Body of pancreas (tissue), 4 donors: ENCODE measurements at regions not wholly inside any gene's neighbourhood (a gene's known extent, or its start where the extent isn't known, plus 50 kb on each side); places are given as distances from the start of the nearest gene placed in this dataset.

ENCODE experiments used
- ATAC-seq: fragments of 150-250 bp; one replicate; pipeline ENCODE4 v1.9.1; 2016
- DNase-seq, 4 donors: peaks; one replicate each; pipeline ENCODE4 v3.0.0-alpha.2; 2019
- H3K27ac ChIP-seq, 4 donors: fragments of 200-600 bp; sonication (generic); 1 replicate in 3 of 4; 2 replicates in 1 of 4; pipeline versions ENCODE4 v1.5.1 to v1.6.1; 2016 to 2019; ENCODE audit warnings: mild to moderate bottlenecking in 1 of 4, mixed read lengths in 1 of 4, moderate library complexity in 1 of 4
- H3K27me3 ChIP-seq, 2 donors: fragments of 200-600 bp; sonication (generic); one replicate each; pipeline ENCODE4 v1.6.0; 2016; ENCODE audit warnings: mild to moderate bottlenecking in 1 of 2
- H3K36me3 ChIP-seq, 2 donors: fragments of 200-600 bp; sonication (generic); replicated peaks in 1 of 2; 2 replicates each; pipeline ENCODE4 v1.5.1; 2016; ENCODE audit warnings: low read depth in 2 of 2; ENCODE audit not compliant: insufficient read depth in 1 of 2
- H3K4me1 ChIP-seq: fragments of 200-600 bp; sonication (generic); one replicate; pipeline ENCODE4 v1.6.0; 2016
- H3K4me3 ChIP-seq, 2 donors: fragments of 200-600 bp; sonication (generic); 1 replicate in 1 of 2; 2 replicates in 1 of 2; pipeline ENCODE4 v1.5.1; 2016 to 2019
- H3K9me3 ChIP-seq, 3 donors: fragments of 200-600 bp; sonication (generic); 1 replicate in 2 of 3; 2 replicates in 1 of 3; pipeline ENCODE4 v1.5.1; 2016
- POLR2A ChIP-seq, 3 donors: fragments of 450-650 bp; IDR thresholded peaks; one replicate each; pipeline ENCODE4 v1.6.1; 2016; ENCODE audit warnings: antibody characterized with exemption in 3 of 3, mild to moderate bottlenecking in 2 of 3
- WGBS, 2 donors: methylation state at CpG; one replicate each; pipeline ENCODE4 v1.1.5; 2017; 5-methylcytosine and 5-hydroxymethylcytosine counted together
- intact Hi-C: fragments of 100-400 bp; cut with DNase I; formaldehyde crosslinking; loops from one replicate; pipeline ENCODE4 v1.15.1; 2023
- TF ChIP-seq, protein P1 (sequence below), 7 experiments: fragments of 450-650 bp in 4 of 7; fragments of 200-600 bp in 3 of 7; sonication (generic) in 3 of 7; IDR thresholded peaks; one replicate each; pipeline ENCODE4 v1.5.1; 2016 to 2019; ENCODE audit warnings: antibody characterized with exemption in 7 of 7

DNA sequence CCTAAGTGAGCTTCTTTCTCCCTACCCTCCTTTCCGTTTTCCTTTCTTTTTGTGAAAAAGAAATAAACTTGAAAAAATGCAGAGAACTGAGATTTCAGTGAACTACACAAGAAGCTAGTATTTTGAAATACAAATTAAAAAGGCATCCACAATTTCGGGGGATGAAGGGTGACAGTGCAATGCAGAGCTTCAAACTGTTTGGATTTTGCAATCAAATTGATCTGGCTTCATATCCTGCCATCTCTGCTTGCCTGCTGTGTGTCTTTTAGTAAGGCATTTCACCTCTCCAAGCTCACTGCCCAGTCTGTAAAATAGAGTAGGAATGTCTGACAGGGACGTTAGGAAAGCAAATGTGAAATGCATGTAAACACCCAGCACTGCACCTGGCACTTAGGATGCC lies 258.0 kb downstream of the HACE1 start:
- ATAC-seq, result no peak

DNA sequence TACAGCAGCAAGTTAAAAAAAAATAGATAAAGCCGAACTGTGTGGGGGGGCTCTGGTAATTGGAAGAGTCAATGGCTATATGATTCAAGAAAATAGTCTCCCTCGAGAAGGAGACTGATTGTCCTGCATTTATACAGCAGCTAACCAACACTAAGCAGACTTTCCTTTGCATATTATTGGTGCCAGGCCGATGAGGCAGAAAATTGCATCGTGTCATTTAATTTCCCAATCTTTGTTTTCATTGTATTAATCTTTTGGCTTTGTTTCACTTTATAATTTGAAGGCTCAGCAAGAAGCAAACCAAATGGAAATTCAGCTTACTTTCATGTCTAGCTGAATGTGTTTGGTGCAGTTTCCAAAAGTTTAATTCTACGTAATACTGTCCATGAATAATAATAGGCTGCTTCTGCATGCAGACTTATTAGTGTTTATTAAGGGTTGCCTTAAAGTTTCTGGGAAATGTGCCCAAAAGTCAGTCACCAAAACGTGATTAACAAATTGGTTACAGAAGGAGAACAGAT lies 258.5 kb downstream of the HACE1 start:
- no peaks in the 10 kb centered on the region for H3K9me3 ChIP-seq
- WGBS, 2 donors, result 35 to 40% methylated on average over 6 of the region's 6 CpGs
- ATAC-seq (no peak), DNase-seq (no peak)
- TF ChIP-seq, protein P1, sequence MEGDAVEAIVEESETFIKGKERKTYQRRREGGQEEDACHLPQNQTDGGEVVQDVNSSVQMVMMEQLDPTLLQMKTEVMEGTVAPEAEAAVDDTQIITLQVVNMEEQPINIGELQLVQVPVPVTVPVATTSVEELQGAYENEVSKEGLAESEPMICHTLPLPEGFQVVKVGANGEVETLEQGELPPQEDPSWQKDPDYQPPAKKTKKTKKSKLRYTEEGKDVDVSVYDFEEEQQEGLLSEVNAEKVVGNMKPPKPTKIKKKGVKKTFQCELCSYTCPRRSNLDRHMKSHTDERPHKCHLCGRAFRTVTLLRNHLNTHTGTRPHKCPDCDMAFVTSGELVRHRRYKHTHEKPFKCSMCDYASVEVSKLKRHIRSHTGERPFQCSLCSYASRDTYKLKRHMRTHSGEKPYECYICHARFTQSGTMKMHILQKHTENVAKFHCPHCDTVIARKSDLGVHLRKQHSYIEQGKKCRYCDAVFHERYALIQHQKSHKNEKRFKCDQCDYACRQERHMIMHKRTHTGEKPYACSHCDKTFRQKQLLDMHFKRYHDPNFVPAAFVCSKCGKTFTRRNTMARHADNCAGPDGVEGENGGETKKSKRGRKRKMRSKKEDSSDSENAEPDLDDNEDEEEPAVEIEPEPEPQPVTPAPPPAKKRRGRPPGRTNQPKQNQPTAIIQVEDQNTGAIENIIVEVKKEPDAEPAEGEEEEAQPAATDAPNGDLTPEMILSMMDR (IDR thresholded peaks at IDR 0.05), result no peak
- TF ChIP-seq POLR2A (IDR thresholded peaks at IDR 0.05), result no peak
- H3K36me3 ChIP-seq, result no peaks in the 10 kb centered on the region
- H3K27ac ChIP-seq, result no peak overlapping the region
- intact Hi-C loops, result no loop called here
- H3K4me1 ChIP-seq, result peaks cover 6% of the 10 kb centered on the region
- no peak overlapping the region for H3K4me3 ChIP-seq
- H3K27me3 ChIP-seq, result no peaks in the 10 kb centered on the region

More for the DNA sequence above, 258.0 kb downstream of the HACE1 start:
- H3K4me1 ChIP-seq, result peaks cover 6% of the 10 kb centered on the region
- no peak overlapping the region for H3K27ac ChIP-seq
- TF ChIP-seq, protein P1 (IDR thresholded peaks at IDR 0.05), result no peak
- no peak for TF ChIP-seq POLR2A (IDR thresholded peaks at IDR 0.05)
- no peak overlapping the region for H3K4me3 ChIP-seq
- intact Hi-C loops, result no loop called here
- DNase-seq, result no peak
- WGBS, 2 donors, result 41 to 53% methylated on average over 3 of the region's 3 CpGs
- H3K9me3 ChIP-seq, result no peaks in the 10 kb centered on the region
- H3K27me3 ChIP-seq, result no peaks in the 10 kb centered on the region
- no peaks in the 10 kb centered on the region for H3K36me3 ChIP-seq

DNA sequence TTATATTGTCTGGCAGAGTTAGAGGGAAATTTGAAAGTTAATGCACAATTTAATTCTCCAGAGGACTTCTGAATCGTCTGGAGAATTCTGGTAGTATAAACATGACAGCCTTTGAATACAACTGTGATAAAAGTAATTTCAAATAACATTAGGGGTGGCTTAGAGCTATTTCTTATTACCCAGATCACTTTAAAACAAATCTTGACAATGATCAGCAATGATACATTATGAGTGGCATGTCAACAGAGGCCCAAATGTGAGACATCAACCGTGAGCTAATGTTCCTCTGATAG lies 259.1 kb downstream of the HACE1 start:
- TF ChIP-seq, protein P1 (IDR thresholded peaks at IDR 0.05), result no peak
- TF ChIP-seq POLR2A (IDR thresholded peaks at IDR 0.05), result no peak
- intact Hi-C loops, result no loop called here
- 36 to 38% methylated on average over 2 of the region's 2 CpGs for WGBS, 2 donors
- H3K4me3 ChIP-seq, result no peak overlapping the region
- no peaks in the 10 kb centered on the region for H3K36me3 ChIP-seq
- H3K27me3 ChIP-seq, result no peaks in the 10 kb centered on the region
- H3K27ac ChIP-seq, result no peak overlapping the region
- DNase-seq (no peak), ATAC-seq (no peak)
- H3K4me1 ChIP-seq, result peaks cover 6% of the 10 kb centered on the region
- H3K9me3 ChIP-seq, result no peaks in the 10 kb centered on the region

DNA sequence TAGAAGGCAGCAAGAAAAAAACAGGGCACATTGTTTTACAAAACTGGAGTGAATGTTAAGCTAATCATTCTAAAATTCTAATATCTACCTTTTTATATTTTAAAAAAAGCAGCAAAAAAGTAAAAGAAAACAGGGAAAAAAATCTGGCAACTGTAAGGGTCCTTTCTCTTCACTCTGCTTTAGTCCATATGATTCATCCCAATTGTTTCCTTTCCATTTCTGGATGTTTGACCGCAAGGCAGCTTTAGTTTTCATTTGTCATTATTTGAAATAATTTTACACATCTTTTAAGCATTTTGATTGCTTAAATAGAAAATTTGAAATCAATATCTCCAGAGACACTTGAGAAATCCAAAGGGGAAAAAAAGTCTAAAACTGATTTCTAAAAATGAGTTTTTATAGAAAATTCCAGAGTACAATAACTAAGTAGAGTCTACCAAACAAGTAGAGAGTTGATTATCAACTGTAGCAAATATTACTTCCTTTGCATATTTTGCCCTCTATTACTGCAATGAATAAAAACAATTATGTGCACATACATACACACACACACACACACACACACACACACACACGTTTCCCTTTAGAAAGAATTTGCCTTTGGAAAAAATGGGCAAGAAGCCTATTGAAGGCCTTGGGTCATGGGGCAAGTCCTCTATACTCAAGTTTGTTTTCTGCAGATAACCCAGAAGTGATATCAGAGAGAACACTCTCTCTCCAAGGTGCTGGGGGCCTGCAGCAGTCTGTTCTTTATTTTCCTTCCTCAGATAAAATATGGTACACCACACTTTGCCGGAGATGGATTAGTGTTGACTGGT lies 259.7 kb downstream of the HACE1 start:
- Histone ChIP-seq H3K36me3 (no peaks in the 10 kb centered on the region), H3K4me3 (no peak overlapping the region), H3K27me3 (no peaks in the 10 kb centered on the region), H3K27ac (no peak overlapping the region), H3K4me1 (peaks cover 6% of the 10 kb centered on the region), H3K9me3 (no peaks in the 10 kb centered on the region)
- DNase-seq (no peak), ATAC-seq (no peak)
- intact Hi-C loops, result no loop called here
- 45 to 54% methylated on average over 3 of the region's 3 CpGs for WGBS, 2 donors
- no peak for TF ChIP-seq POLR2A (IDR thresholded peaks at IDR 0.05)
- TF ChIP-seq, protein P1 (IDR thresholded peaks at IDR 0.05), result no peak

DNA sequence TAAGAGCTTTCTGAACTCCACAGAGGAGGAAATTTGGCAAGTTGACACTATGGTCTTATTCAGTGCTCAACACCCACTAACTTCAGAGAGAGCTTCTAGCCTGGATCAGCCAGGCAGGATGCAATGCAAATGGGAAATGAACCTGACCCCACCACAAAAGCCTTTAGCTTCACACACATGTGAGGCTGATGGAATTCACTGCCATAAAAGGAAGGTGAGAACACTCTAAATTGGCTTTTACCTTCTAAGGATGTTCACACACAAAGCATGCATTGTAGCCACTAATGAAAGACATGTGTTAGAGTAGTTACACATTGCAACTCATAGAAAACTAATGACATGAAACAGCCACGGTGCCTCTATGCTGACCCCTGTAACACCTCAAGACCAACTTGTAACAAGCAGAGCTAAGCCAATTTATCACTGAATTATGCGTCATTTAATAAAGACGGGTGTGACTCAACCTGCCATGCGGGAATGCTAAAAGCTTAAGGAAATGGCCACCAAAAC lies 262.1 kb downstream of the HACE1 start:
- H3K27ac ChIP-seq, result no peak overlapping the region
- no peaks in the 10 kb centered on the region for H3K9me3 ChIP-seq
- intact Hi-C loops, result no loop called here
- TF ChIP-seq POLR2A (IDR thresholded peaks at IDR 0.05), result no peak
- H3K4me1 ChIP-seq, result peaks cover 6% of the 10 kb centered on the region
- H3K27me3 ChIP-seq, result no peaks in the 10 kb centered on the region
- no peak for DNase-seq
- no peaks in the 10 kb centered on the region for H3K36me3 ChIP-seq
- H3K4me3 ChIP-seq, result no peak overlapping the region
- no peak for ATAC-seq
- WGBS, 2 donors, result 51 to 53% methylated on average over 4 of the region's 4 CpGs
